ENCODE measurements at regions not wholly inside any gene's neighbourhood (a gene's known extent, or its start where the extent isn't known, plus 50 kb on each side); places are given as distances from the start of the nearest gene placed in this dataset.

GRCh38 chr2:12915787-12916186 lies 199.1 kb downstream of the TRIB2 start:
- Histone ChIP-seq H3K4me3 (ENCODE audit: control insufficient read depth in 2 of 3, extremely low read depth in 1 of 3, insufficient read depth in 2 of 3, low read depth in 1 of 3, low read length in 3 of 3) (no peak overlapping the region), H3K9me3 (ENCODE audit: control insufficient read depth, low read depth, low read length) (no peaks in the 10 kb centered on the region), H3K79me2 (ENCODE audit: control insufficient read depth, insufficient read depth, low read length) (no peaks in the 10 kb centered on the region), H3K4me1 (ENCODE audit: control insufficient read depth, extremely low read depth, insufficient read depth, low read length) (no peaks in the 10 kb centered on the region), H4K20me1 (ENCODE audit: control insufficient read depth, extremely low read depth, insufficient read depth, low read length) (no peaks in the 10 kb centered on the region), H3K9me1 (ENCODE audit: control insufficient read depth, extremely low read depth, insufficient read depth, low read length) (no peaks in the 10 kb centered on the region), H3K27me3 (ENCODE audit: control insufficient read depth, extremely low read depth, insufficient read depth, low read length) (no peaks in the 10 kb centered on the region), H3K27ac (ENCODE audit: control insufficient read depth, insufficient read depth, low read length) (no peak overlapping the region), H3K9ac (ENCODE audit: control insufficient read depth, extremely low read depth, insufficient read depth, low read length) (no peak overlapping the region), H3K36me3 (ENCODE audit: control insufficient read depth in 2 of 2, extremely low read depth in 1 of 2, insufficient read depth in 2 of 2, low read length in 2 of 2) (no peaks in the 10 kb centered on the region), H3K4me2 (ENCODE audit: control insufficient read depth, extremely low read depth, insufficient read depth, low read depth, low read length) (no peak overlapping the region), H2AFZ (ENCODE audit: control insufficient read depth, low read length) (no peak overlapping the region)
- DNase-seq (ENCODE audit: low read depth, low spot score) = no peak
- no peak for FAIRE-seq
- dilution Hi-C loops (cut with MboI; ENCODE audit: extremely low pct_ligation_motif_present, low sequenced_read_pairs) = no loop called here
- no peak for TF ChIP-seq EZH2 (IDR thresholded peaks at IDR 0.05; ENCODE audit: low read length)

- H3K79me2 ChIP-seq (ENCODE audit: control insufficient read depth, insufficient read depth, low read length) = no peaks in the 10 kb centered on the region
- no peak overlapping the region for H2AFZ ChIP-seq (ENCODE audit: control insufficient read depth, low read length)
- H3K9me3 ChIP-seq (ENCODE audit: control insufficient read depth, low read depth, low read length) = no peaks in the 10 kb centered on the region
- H3K9ac ChIP-seq (ENCODE audit: control insufficient read depth, extremely low read depth, insufficient read depth, low read length) = no peak overlapping the region
- FAIRE-seq (no peak), DNase-seq (ENCODE audit: low read depth, low spot score) (no peak)
- no peaks in the 10 kb centered on the region for H3K4me1 ChIP-seq (ENCODE audit: control insufficient read depth, extremely low read depth, insufficient read depth, low read length)
- TF ChIP-seq CTCF (optimal IDR thresholded peaks at IDR 0.05 in 1 of 3, IDR thresholded peaks at IDR 0.05 in 1 of 3, conservative IDR thresholded peaks at IDR 0.05 in 1 of 3; ENCODE audit: extremely low read depth in 1 of 3, insufficient read depth in 2 of 3, low read length in 3 of 3) (no peak), EZH2 (IDR thresholded peaks at IDR 0.05; ENCODE audit: low read length) (no peak)
- no peaks in the 10 kb centered on the region for H3K9me1 ChIP-seq (ENCODE audit: control insufficient read depth, extremely low read depth, insufficient read depth, low read length)
- H3K4me3 ChIP-seq (ENCODE audit: control insufficient read depth in 2 of 3, extremely low read depth in 1 of 3, insufficient read depth in 2 of 3, low read depth in 1 of 3, low read length in 3 of 3) = no peak overlapping the region
- no peaks in the 10 kb centered on the region for H3K36me3 ChIP-seq (ENCODE audit: control insufficient read depth in 2 of 2, extremely low read depth in 1 of 2, insufficient read depth in 2 of 2, low read length in 2 of 2)
- H3K27ac ChIP-seq (ENCODE audit: control insufficient read depth, insufficient read depth, low read length) = no peak overlapping the region
- dilution Hi-C loops (cut with MboI; ENCODE audit: extremely low pct_ligation_motif_present, low sequenced_read_pairs) = no loop called here
- H4K20me1 ChIP-seq (ENCODE audit: control insufficient read depth, extremely low read depth, insufficient read depth, low read length) = no peaks in the 10 kb centered on the region
- no peak overlapping the region for H3K4me2 ChIP-seq (ENCODE audit: control insufficient read depth, extremely low read depth, insufficient read depth, low read depth, low read length)
- no peaks in the 10 kb centered on the region for H3K27me3 ChIP-seq (ENCODE audit: control insufficient read depth, extremely low read depth, insufficient read depth, low read length)
These were observed 201.6 kb downstream of the TRIB2 start for GRCh38 chr2:12918138-12918834.
